ENCODE measurements at regions not wholly inside any gene's neighbourhood (a gene's known extent, or its start where the extent isn't known, plus 50 kb on each side); places are given as distances from the start of the nearest gene placed in this dataset.
A peak's percentile ranks its signal among the peaks of the same experiment; 100 is the strongest.

GRCh38 chr18:5066380-5066977 is 130.6 kb downstream of the AKAIN1 start:
- no peak overlapping the region for H3K27ac ChIP-seq
- no peaks in the 10 kb centered on the region for H3K79me2 ChIP-seq (ENCODE audit: insufficient read depth, low read depth)
- H3K4me2 ChIP-seq = no peak overlapping the region
- no peak overlapping the region for H3K9ac ChIP-seq
- no peaks in the 10 kb centered on the region for H3K4me1 ChIP-seq (ENCODE audit: low read depth, poor library complexity, severe bottlenecking)
- no peaks in the 10 kb centered on the region for H3K27me3 ChIP-seq (ENCODE audit: insufficient read depth, low read depth)
- H4K20me1 ChIP-seq (ENCODE audit: insufficient read depth) = no peaks in the 10 kb centered on the region
- peak; percentile 65 for TF ChIP-seq CTCF (conservative IDR thresholded peaks at IDR 0.05; ENCODE audit: low read depth, low read length)
- no peaks in the 10 kb centered on the region for H3K36me3 ChIP-seq (ENCODE audit: insufficient read depth)
- H3K4me3 ChIP-seq (IDR thresholded peaks at IDR 0.05; ENCODE audit: insufficient read depth, low read depth, low read length) = no peak overlapping the region
- no peak overlapping the region for H2AFZ ChIP-seq (ENCODE audit: low read depth)

GRCh38 chr18:5065615-5066014 is 131.4 kb downstream of the AKAIN1 start:
- Histone ChIP-seq H2AFZ (ENCODE audit: low read depth) (no peak overlapping the region), H3K79me2 (ENCODE audit: insufficient read depth, low read depth) (no peaks in the 10 kb centered on the region), H3K4me2 (no peak overlapping the region), H3K27ac (no peak overlapping the region), H3K4me1 (ENCODE audit: low read depth, poor library complexity, severe bottlenecking) (no peaks in the 10 kb centered on the region), H3K36me3 (ENCODE audit: insufficient read depth) (no peaks in the 10 kb centered on the region), H3K4me3 (IDR thresholded peaks at IDR 0.05; ENCODE audit: insufficient read depth, low read depth, low read length) (no peak overlapping the region), H3K27me3 (ENCODE audit: insufficient read depth, low read depth) (no peaks in the 10 kb centered on the region), H3K9ac (no peak overlapping the region), H4K20me1 (ENCODE audit: insufficient read depth) (no peaks in the 10 kb centered on the region)
- no peak for TF ChIP-seq CTCF (conservative IDR thresholded peaks at IDR 0.05; ENCODE audit: low read depth, low read length)

GRCh38 chr18:5064841-5065370 is 132.2 kb downstream of the AKAIN1 start:
- H3K4me2 ChIP-seq = no peak overlapping the region
- H3K4me3 ChIP-seq (IDR thresholded peaks at IDR 0.05; ENCODE audit: insufficient read depth, low read depth, low read length) = no peak overlapping the region
- H2AFZ ChIP-seq (ENCODE audit: low read depth) = no peak overlapping the region
- no peaks in the 10 kb centered on the region for H3K79me2 ChIP-seq (ENCODE audit: insufficient read depth, low read depth)
- H3K4me1 ChIP-seq (ENCODE audit: low read depth, poor library complexity, severe bottlenecking) = no peaks in the 10 kb centered on the region
- H3K9ac ChIP-seq = no peak overlapping the region
- no peaks in the 10 kb centered on the region for H3K36me3 ChIP-seq (ENCODE audit: insufficient read depth)
- TF ChIP-seq CTCF (conservative IDR thresholded peaks at IDR 0.05; ENCODE audit: low read depth, low read length) = no peak
- H3K27ac ChIP-seq = no peak overlapping the region
- H3K27me3 ChIP-seq (ENCODE audit: insufficient read depth, low read depth) = no peaks in the 10 kb centered on the region
- H4K20me1 ChIP-seq (ENCODE audit: insufficient read depth) = no peaks in the 10 kb centered on the region

- Histone ChIP-seq H3K4me3 (IDR thresholded peaks at IDR 0.05; ENCODE audit: insufficient read depth, low read depth, low read length) (no peak overlapping the region), H3K36me3 (ENCODE audit: insufficient read depth) (no peaks in the 10 kb centered on the region), H3K4me2 (no peak overlapping the region), H3K27me3 (ENCODE audit: insufficient read depth, low read depth) (no peaks in the 10 kb centered on the region), H4K20me1 (ENCODE audit: insufficient read depth) (no peaks in the 10 kb centered on the region), H3K79me2 (ENCODE audit: insufficient read depth, low read depth) (no peaks in the 10 kb centered on the region), H3K9ac (no peak overlapping the region), H3K27ac (no peak overlapping the region), H3K4me1 (ENCODE audit: low read depth, poor library complexity, severe bottlenecking) (no peaks in the 10 kb centered on the region), H2AFZ (ENCODE audit: low read depth) (no peak overlapping the region)
- TF ChIP-seq CTCF (conservative IDR thresholded peaks at IDR 0.05; ENCODE audit: low read depth, low read length) = no peak
Measured at GRCh38 chr18:5061785-5062184, 135.3 kb downstream of the AKAIN1 start.

Data from KMS-11 (cell line).